HCEC 1CT (cell line): ENCODE measurements at regions not wholly inside any gene's neighbourhood (a gene's known extent, or its start where the extent isn't known, plus 50 kb on each side); places are given as distances from the start of the nearest gene placed in this dataset.
"Not testable (repeated sequence)": the region's sequence is repeated elsewhere in the genome, so short reads cannot be mapped to it uniquely, and the experiment has no call there.

Source experiments
- DNase-seq: peaks from one replicate; pipeline ENCODE4 v3.0.0-alpha.2; 2017

DNA sequence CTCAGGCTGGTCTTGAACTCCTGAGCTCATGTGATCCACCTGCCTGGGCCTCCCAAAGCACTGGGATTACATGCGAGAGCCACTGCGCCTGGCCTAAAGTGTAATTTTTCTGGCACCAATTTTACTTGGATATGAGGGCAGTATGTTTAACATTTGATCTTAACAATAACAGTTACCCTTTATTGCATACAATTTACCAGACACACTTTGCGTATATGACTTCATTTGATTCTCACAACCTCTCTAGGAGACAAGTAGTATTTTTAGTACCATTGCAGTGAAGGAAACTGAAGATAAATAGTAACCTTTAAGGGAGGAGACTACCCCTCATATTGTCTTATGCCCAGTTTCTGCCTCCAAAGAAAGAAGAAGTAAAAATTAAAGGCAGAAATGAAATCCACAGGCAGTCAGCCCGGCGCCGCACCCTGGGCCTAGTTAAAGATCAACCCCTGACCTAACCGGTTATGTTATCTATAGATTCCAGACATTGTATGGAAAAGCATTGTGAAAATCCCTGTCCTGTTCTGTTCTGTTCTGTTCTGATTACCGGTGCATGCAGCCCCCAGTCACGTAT lies 54.0 kb downstream of the CYP26A1 start:
- DNase-seq = not testable (repeated sequence)

GRCh38 chr10:93131986-93132385 lies 58.3 kb downstream of the CYP26A1 start:
- no peak for DNase-seq

DNA sequence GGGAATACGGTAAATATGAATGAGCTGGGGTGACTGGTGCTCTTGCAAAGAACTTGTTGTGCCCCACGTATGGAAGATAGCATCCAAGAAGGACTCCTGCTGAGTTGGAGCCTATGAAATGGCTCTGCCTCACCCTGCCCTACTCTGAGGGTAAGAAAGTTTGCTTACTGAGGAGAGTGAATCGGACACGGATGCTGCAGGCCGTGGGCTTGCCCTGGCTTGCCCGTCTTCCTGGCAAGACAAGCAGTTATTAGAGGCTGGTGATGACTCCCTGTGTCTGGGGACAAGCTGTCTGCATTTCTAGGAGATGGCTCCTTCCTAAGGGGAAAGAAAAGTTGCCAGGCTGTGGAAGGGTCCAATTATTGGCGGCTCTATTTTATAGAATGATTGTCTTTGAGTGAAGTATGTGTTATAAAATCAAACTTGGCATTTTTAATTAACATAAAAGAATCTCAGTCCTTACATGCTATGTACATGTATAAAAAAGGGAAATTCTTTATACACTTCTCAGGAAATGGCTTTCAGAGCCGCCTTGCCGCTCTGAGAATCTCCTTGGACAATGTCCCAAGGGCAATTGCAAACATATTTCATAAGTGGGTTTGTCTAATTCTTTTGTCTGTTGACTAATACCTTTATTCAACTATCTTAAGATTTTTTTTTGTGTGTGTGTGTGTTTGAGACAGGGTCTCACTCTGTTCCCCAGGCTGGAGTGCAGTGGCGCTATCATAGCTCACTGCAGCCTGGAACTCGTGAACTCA lies 64.6 kb downstream of the CYP26A1 start:
- no peak for DNase-seq

DNA sequence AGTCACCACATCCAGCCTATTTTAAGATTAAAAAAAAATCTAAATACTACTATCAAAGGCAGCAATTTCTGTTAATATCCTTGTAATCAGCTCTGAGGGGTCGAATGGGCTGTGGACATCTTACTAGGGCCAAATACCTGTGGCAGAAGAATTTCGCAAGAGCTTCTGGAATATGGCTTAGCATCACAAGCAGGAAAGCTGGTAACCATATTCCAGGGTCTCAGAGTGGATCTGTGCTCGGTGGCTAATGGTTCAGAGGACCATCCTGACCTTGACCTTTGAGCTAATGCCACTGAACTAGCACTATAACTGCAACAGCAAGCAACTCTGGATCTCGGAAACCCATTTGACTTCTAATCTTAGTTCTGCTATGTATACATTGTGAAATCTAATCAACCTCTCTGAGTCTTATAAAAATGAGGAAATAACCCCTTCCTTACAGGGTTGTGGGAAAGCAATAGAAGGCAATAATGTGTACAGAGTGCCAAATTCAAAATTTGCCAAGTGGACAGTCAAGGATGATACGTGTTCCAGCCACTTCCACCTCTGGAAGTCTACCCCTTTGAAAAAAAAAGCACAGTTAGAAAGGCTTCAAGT lies 65.5 kb downstream of the CYP26A1 start:
- DNase-seq = no peak

DNA sequence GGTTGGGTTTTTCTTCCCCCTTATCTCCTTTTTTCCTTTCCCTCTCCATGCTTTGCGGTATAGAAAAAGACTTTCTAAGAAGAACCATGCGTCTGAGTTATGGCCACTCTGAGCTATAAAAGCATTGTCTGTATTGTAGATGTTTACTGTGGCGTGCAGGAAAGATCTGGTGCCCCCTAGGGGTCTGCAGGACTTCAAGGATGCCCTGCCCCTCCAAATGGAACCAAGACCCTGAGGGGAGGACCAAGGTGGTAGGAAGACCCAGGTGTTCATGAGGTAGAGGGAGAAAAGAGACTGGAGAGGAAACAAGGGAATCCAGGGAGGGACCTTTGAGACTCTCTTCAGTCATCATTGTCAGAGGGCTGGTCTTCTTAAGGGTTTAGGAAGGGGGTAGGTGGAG lies 68.8 kb downstream of the CYP26A1 start:
- DNase-seq = no peak

- DNase-seq = no peak
These were observed 69.6 kb downstream of the CYP26A1 start for GRCh38 chr10:93143281-93143680.

DNA sequence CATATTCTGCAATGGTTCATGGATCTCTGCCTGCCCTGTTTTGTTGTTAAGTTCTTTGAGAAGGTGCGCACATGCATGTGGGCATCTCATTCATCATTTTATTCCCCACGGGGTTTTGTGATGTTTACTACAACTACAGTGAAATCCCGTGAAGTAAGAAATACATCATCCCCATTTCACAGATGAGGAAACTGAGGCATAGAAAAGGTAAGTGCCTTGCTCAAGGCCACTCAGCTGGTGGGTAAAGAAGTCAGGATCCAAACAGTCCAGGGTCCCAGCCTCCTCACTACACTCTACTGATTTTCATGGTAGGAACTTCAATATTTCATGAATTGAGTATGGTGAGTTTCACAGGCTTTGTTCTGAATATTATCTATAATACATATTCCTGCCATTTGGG lies 72.6 kb downstream of the CYP26A1 start:
- DNase-seq = no peak

- DNase-seq = no peak
These were observed 73.6 kb downstream of the CYP26A1 start for GRCh38 chr10:93147281-93147680.

GRCh38 chr10:93148476-93148875 lies 74.8 kb downstream of the CYP26A1 start:
- DNase-seq = no peak

- no peak for DNase-seq
These were observed 76.1 kb downstream of the CYP26A1 start for GRCh38 chr10:93149761-93150160.

DNA sequence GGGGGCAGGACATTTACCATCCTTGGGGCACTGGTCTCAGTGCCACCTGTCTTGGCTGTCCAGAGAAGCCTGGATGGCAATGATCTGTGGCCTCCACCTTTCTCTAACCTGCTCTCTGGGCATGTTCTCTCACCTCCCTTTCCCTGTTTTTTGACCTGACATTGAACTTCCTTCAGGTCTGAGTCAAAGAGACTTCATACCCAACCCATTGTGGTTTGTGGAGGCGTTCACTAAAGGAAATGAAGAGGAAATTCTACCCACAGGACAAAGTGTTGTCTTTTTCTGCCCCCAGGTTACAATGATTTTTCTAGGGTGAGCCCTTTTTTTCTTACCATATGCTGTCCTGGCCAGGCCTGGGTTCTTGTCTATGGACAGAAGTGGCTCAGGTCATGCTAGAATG lies 76.6 kb downstream of the CYP26A1 start:
- DNase-seq = no peak

DNA sequence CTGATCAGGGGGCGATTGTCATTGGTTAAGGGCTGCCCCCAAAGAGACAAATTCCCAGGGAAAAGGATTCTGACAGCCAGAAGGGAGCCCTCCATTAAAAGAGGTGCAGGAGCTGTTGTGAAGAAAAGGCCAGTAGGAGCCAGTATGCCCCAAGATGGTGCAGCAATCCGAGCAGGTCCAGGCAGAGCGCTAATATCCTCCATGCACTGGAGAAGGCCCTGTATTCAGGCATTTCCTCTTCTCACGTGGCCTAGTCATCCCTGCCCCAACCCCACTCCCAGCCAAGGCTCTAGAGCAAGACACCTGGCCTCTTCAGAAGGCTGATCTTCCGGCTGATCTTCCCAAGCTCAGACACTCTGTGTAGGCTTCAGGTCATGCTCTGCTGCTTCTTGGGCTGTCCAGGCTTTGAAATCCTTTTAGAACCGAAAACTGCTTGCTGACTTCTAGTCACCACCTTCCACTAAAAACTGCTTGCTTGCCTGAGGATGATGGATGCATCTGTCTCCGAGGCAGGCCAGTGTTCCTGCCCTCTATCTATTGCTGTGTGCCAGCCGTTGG lies 77.4 kb downstream of the CYP26A1 start:
- no peak for DNase-seq

- DNase-seq = peak; percentile 57
These were observed 78.4 kb downstream of the CYP26A1 start for GRCh38 chr10:93152136-93152535.

DNA sequence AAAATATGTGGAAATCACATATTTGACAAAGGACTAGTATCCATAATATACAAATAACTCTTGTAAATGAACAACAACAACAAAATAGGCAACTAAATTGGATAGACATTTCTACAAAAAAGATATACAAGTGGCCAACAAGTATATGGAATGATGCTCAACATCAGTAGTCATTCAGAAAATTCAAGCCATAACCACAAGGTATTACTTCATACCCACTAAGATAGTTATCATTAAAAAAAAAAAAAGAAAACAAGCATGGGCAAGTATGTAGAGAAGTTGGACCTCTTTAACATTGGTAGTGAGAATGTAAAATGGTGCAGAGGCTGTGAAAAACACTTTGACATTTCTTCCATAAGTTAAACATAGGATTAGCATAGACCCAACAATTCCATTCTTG lies 80.8 kb downstream of the CYP26A1 start:
- no peak for DNase-seq

DNA sequence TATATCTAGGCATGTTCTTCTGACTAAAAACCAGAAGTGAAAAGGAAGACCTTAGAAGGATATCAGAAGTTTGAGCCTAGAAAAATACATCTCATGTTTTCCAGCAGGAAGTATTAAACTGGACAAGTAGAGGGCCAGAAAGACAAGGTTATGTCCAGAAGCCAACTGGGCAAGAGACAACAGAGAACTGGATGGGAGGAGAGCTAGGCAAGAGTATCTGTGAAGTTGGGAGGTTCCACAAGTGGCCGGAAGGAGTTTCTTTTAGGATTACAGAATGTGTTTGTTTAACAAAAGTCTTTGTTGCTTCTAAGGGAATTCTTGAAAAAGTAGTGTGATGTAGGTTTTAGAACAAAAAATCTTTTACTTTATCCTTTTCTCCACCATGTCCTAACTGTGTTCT lies 86.4 kb downstream of the CYP26A1 start:
- no peak for DNase-seq

GRCh38 chr10:93160829-93161228 lies 87.1 kb downstream of the CYP26A1 start:
- DNase-seq = no peak

DNA sequence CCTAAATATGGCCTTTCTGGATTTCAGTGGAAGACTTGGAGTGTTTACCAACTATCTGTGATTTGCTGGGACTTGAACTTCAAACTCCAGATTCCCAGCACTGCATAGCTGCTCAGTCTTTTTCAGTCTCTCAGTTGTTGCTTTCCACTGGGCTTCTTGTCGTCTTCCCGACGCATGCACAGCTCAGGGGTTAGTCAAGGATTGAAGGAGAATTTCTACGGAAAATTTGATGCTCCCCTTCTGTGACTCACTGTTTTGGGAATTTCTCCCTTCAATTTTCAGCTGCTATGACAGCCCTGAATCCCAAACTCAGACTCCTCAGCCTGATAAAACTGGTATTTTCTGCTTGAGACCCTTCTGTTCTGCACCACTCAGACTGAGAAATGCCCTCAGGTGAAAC lies 91.7 kb downstream of the CYP26A1 start:
- DNase-seq = no peak

- DNase-seq = no peak
These were observed 92.4 kb downstream of the CYP26A1 start for GRCh38 chr10:93166134-93166533.

GRCh38 chr10:93171837-93172236 lies 98.1 kb downstream of the CYP26A1 start:
- no peak for DNase-seq

DNA sequence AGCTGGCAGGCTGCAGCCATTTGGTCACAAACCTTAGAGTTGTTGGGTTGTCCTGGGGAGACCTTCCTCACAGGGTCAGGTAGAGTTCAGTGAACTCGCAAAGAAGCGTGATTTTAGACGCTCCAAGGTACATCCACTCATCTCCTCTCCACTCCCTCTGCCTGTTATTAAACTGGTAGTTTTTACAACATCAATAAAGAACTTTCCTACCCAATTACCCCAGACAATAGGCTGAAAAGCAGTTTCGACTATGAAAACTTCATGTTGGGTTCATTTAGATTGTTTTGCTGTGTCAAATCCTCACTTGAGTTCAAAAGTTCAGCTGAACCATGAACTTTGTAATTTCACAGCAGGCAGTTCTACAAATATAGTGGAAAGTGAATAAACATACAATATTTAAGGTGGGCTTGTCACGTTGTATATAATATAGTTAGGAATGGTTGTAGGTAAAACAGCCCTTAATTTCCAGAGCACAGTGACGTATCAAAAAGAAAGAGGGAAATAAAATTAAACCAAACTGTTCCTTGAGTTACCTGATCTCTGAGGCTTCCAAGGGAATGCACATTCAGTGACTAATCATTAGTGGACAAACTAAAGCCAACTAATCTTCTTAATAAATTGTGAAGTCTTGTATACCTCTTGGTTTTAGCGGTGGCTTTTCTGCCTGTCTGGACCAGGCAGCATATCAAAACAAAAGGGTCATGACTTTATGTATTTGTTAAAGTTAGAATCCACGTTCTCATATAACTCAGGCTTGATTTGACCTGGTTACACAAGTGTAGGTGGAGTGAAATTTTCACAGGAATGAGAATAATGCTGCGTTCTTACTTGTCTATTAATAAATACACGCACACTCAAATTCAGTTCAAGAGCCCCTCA lies 100.5 kb downstream of the CYP26A1 start:
- no peak for DNase-seq

- DNase-seq = no peak
These were observed 101.8 kb downstream of the CYP26A1 start for GRCh38 chr10:93175490-93175889.

DNA sequence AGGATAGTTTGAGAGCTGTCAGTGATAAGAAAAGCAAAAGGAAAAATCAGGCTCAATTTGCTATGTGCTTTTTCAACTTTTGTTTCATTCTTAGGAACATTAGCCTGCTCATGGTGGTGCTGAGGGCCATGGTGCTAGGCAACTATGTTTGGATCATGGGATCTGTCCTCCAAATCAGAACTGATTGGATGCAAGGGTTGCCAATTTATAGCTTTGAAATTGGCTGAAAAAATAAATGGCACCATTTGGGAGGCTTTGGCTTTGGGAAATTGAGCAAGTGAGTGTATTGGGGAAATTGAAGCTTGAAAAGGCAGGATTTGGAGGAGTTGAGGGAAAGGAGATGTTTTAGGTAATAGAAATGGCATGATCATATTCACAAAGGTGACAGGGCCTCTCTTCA lies 103.8 kb downstream of the CYP26A1 start:
- DNase-seq = no peak

GRCh38 chr10:93178226-93178625 lies 104.5 kb downstream of the CYP26A1 start:
- DNase-seq = no peak
